Caco-2 (cell line): ENCODE measurements at regions not wholly inside any gene's neighbourhood (a gene's known extent, or its start where the extent isn't known, plus 50 kb on each side); places are given as distances from the start of the nearest gene placed in this dataset.

ENCODE experiments used
- BruUV-seq: library from RNA; stranded (reverse); fragments of 400-500 nt; replicated peaks from 2 replicates; lab custom pipeline; 2021; lab: Mats Ljungman, UMichigan
- CTCF ChIA-PET: fragments of 300-600 bp; sonication (Branson Sonifier 250); formaldehyde crosslinking; loops from one replicate; lab custom pipeline; 2022; ENCODE audit warnings: antibody characterized with exemption; lab: Charles Lee
- POLR2A ChIA-PET: fragments of 300-600 bp; sonication (Branson Sonifier 250); formaldehyde crosslinking; loops from one replicate; lab custom pipeline; 2022; ENCODE audit warnings: antibody characterized with exemption; lab: Charles Lee
- DNase-seq, 2 experiments: peaks; one replicate each; pipeline versions ENCODE4 v3.0.0 to v3.0.0-alpha.2; 2020 to 2022
- H3K27me3 ChIP-seq: replicated peaks from 2 replicates; pipeline ENCODE4 v1.6.0; 2011; ENCODE audit warnings: low read length; ENCODE audit not compliant: control insufficient read depth, insufficient read depth
- H3K36me3 ChIP-seq: 2 replicates; pipeline ENCODE4 v1.5.1; 2011; ENCODE audit warnings: low read length; ENCODE audit not compliant: control insufficient read depth, insufficient read depth
- H3K4me1 ChIP-seq: fragments of 250-450 bp; sonication (Bioruptor Pico); 2 replicates; pipeline ENCODE4 v1.5.1; 2020; ENCODE audit warnings: mild to moderate bottlenecking
- H3K4me3 ChIP-seq: 2 replicates; pipeline ENCODE4 v1.5.1; 2011; ENCODE audit warnings: low read depth, mild to moderate bottlenecking, control low read depth, low read length
- H3K9me3 ChIP-seq: fragments of 250-450 bp; sonication (Bioruptor Pico); 2 replicates; pipeline ENCODE4 v1.5.1; 2020; ENCODE audit warnings: mild to moderate bottlenecking, moderate library complexity
- H3K27ac Mint-ChIP-seq: one replicate; pipeline ENCODE4 v1.8.0; 2022; ENCODE audit warnings: mixed read lengths; ENCODE audit not compliant: unreplicated experiment
- H3K27me3 Mint-ChIP-seq: one replicate; pipeline ENCODE4 v1.8.0; 2022; ENCODE audit warnings: mixed read lengths; ENCODE audit not compliant: insufficient read depth, unreplicated experiment
- H3K36me3 Mint-ChIP-seq: one replicate; pipeline ENCODE4 v1.8.0; 2022; ENCODE audit warnings: mild to moderate bottlenecking, mixed read lengths; ENCODE audit not compliant: insufficient read depth, unreplicated experiment
- H3K4me1 Mint-ChIP-seq: one replicate; pipeline ENCODE4 v1.8.0; 2022; ENCODE audit warnings: low read depth, mixed read lengths; ENCODE audit not compliant: unreplicated experiment
- H3K4me3 Mint-ChIP-seq: one replicate; pipeline ENCODE4 v1.8.0; 2022; ENCODE audit warnings: mild to moderate bottlenecking, moderate library complexity, mixed read lengths; ENCODE audit not compliant: unreplicated experiment
- H3K9me3 Mint-ChIP-seq: one replicate; pipeline ENCODE4 v1.8.0; 2022; ENCODE audit warnings: mixed read lengths; ENCODE audit not compliant: unreplicated experiment
- CTCF ChIP-seq, 2 experiments: fragments of 200-600 bp in 1 of 2; IDR thresholded peaks; 1 replicate in 1 of 2; 2 replicates in 1 of 2; pipeline versions ENCODE4 v1.5.1 to v1.8.0; 2011 to 2022; ENCODE audit warnings: antibody characterized with exemption in 1 of 2, control low read depth in 1 of 2, inconsistent platforms in 1 of 2, low read depth in 1 of 2, low read length in 1 of 2, mild to moderate bottlenecking in 1 of 2, moderate library complexity in 1 of 2; ENCODE audit not compliant: insufficient read depth in 1 of 2, severe bottlenecking in 1 of 2, unreplicated experiment in 1 of 2
- intact Hi-C: fragments of 100-400 bp; cut with micrococcal nuclease; formaldehyde crosslinking; loops from one replicate; pipeline ENCODE4 v1.10.0; 2022; ENCODE audit not compliant: unreplicated experiment

- POLR2A ChIA-PET, result no interaction called here
- Histone ChIP-seq H3K36me3 (no peaks in the 10 kb centered on the region), H3K4me3 (no peak overlapping the region), H3K27me3 (no peaks in the 10 kb centered on the region), H3K4me1 (no peaks in the 10 kb centered on the region), H3K9me3 (no peaks in the 10 kb centered on the region)
- intact Hi-C loops, result no loop called here
- no peak overlapping the region for H3K4me3 Mint-ChIP-seq
- no peaks in the 10 kb centered on the region for H3K36me3 Mint-ChIP-seq
- TF ChIP-seq CTCF (IDR thresholded peaks at IDR 0.05; ENCODE audit: insufficient read depth in 1 of 2, low read depth in 1 of 2, low read length in 1 of 2, severe bottlenecking in 1 of 2, unreplicated experiment in 1 of 2), result no peak
- no peaks in the 10 kb centered on the region for H3K4me1 Mint-ChIP-seq
- H3K27ac Mint-ChIP-seq, result no peak overlapping the region
- no peaks in the 10 kb centered on the region for H3K9me3 Mint-ChIP-seq
- DNase-seq, result no peak
- no TSS peak for BruUV-seq
- H3K27me3 Mint-ChIP-seq, result no peaks in the 10 kb centered on the region
- CTCF ChIA-PET, result no interaction called here
Observed at GRCh38 chr13:87208636-87209035, 462.5 kb upstream of the SLITRK5 start.

- Mint-ChIP-seq H3K27ac (no peak overlapping the region), H3K4me3 (no peak overlapping the region), H3K36me3 (no peaks in the 10 kb centered on the region), H3K27me3 (no peaks in the 10 kb centered on the region), H3K9me3 (peaks cover 13% of the 10 kb centered on the region), H3K4me1 (no peaks in the 10 kb centered on the region)
- no peak for DNase-seq
- ChIA-PET POLR2A (no interaction called here), CTCF (no interaction called here)
- intact Hi-C loops, result no loop called here
- Histone ChIP-seq H3K4me1 (no peaks in the 10 kb centered on the region), H3K9me3 (no peaks in the 10 kb centered on the region), H3K36me3 (no peaks in the 10 kb centered on the region), H3K27me3 (no peaks in the 10 kb centered on the region), H3K4me3 (no peak overlapping the region)
- no TSS peak for BruUV-seq
- TF ChIP-seq CTCF (IDR thresholded peaks at IDR 0.05; ENCODE audit: insufficient read depth in 1 of 2, low read depth in 1 of 2, low read length in 1 of 2, severe bottlenecking in 1 of 2, unreplicated experiment in 1 of 2), result no peak
Observed at GRCh38 chr13:87234981-87235380, 436.2 kb upstream of the SLITRK5 start.

- Histone ChIP-seq H3K27me3 (no peaks in the 10 kb centered on the region), H3K4me1 (no peaks in the 10 kb centered on the region), H3K4me3 (no peak overlapping the region), H3K36me3 (no peaks in the 10 kb centered on the region), H3K9me3 (no peaks in the 10 kb centered on the region)
- POLR2A ChIA-PET, result no interaction called here
- no peaks in the 10 kb centered on the region for H3K36me3 Mint-ChIP-seq
- intact Hi-C loops, result no loop called here
- DNase-seq, result no peak
- H3K27me3 Mint-ChIP-seq, result no peaks in the 10 kb centered on the region
- BruUV-seq, result no TSS peak
- H3K27ac Mint-ChIP-seq, result no peak overlapping the region
- H3K4me3 Mint-ChIP-seq, result no peak overlapping the region
- CTCF ChIA-PET, result no interaction called here
- no peaks in the 10 kb centered on the region for H3K4me1 Mint-ChIP-seq
- no peak for TF ChIP-seq CTCF (IDR thresholded peaks at IDR 0.05; ENCODE audit: insufficient read depth in 1 of 2, low read depth in 1 of 2, low read length in 1 of 2, severe bottlenecking in 1 of 2, unreplicated experiment in 1 of 2)
- peaks cover 7% of the 10 kb centered on the region for H3K9me3 Mint-ChIP-seq
Observed at GRCh38 chr13:87235621-87236020, 435.6 kb upstream of the SLITRK5 start.
